Stimulated activated CD4-positive, alpha-beta T cell treated with anti-CD3 and anti-CD28 coated beads, Interleukin-4, amount 100 ng/mL, for 48 hours (primary cell): ENCODE measurements at regions not wholly inside any gene's neighbourhood (a gene's known extent, or its start where the extent isn't known, plus 50 kb on each side); places are given as distances from the start of the nearest gene placed in this dataset.
A peak's percentile ranks its signal among the peaks of the same experiment; 100 is the strongest.

Experiments used
- DNase-seq, 2 donors: peaks; one replicate each; pipeline ENCODE4 v3.0.0-alpha.2; 2020; ENCODE audit warnings: low read depth in 2 of 2

DNA sequence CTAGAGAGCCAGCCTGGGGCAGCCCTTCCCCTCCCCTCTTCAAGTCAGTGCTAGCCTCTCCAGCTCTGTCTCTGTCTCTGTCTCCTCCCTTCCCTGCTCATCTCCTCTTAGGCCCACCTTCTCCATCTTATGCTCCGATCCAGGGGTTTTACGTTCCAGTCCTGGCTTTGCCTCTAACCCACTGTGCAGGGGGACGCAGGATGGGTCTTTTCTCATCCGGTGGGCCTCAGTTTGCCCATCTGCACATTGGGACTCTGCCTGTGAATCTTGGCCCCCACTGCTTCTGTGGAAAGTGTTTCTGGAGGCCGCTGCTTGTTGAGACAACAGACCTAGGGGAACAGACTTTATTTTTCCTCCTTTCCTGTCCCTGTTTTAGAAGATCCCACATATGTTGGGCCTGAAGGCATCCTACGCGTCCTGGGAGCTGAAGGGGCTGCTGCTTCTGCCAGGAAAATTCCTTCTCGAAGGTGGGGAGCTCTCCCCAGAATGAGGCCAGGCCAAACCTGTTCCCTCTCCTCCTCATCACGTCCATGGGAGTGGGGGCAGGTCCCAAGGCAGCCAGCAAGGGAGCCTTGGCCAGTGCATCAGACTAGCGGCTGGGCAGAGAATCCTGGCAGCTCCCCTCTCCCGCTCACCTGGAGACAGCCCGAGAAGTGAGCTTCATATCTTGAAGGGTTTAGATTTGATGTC lies 99.5 kb upstream of the CSF3R start:
- DNase-seq, result no peak

DNA sequence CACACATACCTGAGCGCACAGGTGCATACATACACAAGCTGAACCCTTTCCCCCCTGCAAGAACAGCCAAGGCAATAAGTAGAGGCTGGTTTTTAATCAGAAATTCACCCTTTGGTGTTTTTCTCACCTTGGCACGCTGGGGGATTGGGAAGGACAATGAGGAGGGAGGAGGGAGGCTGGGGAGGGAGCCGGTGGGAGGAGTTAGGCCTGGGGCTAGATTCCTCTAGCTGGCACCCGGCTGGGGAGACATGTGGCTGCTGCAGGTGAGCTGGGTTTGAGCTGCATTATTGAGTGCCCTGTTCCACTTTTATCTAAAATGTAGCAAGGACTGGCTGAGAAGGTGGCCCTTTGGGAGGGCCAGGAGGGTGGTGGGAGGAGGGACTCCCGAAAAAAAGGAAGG lies 97.8 kb upstream of the CSF3R start:
- DNase-seq, result no peak

DNA sequence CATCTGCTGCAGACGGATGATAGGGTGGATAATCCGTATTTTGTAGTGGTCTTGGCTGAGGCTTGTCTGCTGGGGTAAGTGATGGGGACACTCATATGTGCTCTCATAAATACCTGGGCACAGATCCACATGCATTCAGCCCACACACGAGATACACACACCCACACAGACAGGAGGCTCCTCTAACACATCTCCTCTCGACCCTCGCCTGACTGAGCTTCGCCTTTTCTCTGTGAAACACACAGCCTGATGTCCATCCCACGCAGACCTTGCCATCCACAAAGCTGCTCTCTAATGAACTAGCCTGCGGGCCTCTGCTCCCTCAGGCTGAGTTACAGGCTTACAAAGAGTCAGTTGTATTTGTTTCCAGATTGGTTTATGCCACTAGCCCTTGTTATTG lies 96.3 kb upstream of the CSF3R start:
- no peak for DNase-seq

DNA sequence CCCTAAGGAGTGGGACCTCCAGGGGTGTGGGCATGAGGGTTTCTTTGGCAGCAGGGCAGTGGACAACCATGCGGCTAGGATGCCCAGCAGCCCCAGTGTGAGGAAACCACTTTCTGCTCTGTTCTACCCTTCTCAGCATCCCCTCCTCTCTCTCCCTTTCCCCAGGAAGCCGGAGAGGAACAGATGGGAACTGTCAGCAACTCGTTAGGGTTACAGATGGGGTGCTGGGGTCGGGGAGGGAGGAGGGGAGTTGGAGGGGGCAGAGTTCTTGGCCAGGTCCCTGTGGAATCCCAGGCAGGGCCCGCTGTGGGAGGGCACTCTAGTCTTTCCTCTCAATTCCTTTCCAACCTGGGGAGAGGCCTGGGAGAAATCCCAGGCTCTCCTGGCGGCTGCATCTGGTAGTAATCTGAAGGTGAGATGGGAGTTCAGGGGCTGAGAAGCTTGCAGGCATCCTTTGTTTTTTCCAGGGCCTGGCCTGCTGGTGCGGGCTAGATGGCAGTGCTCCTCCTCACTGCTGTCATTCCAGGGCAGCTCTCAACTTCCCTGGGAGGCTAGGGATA lies 93.9 kb upstream of the CSF3R start:
- DNase-seq, result no peak

DNA sequence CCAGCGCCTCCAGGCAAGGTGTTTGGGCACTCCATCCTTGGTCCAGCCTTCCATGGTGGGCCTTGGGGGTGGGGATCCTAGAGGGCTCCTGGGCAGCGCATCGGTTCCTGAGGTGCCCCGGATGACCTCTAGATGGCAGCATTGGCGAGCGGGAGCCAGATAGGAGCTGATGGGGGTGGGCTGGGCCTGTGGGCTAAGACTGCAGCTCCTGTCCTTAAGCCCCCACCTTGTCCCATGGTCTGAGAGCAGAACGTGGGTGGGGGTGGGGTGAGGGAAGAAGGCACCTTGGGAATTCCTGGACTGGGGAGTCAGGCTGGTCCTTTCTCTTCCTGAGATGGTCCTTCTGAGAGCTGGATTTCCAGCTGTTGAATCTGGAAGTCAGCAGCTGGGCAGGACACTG lies 93.4 kb upstream of the CSF3R start:
- DNase-seq, result peak; percentile 40 to 49

DNA sequence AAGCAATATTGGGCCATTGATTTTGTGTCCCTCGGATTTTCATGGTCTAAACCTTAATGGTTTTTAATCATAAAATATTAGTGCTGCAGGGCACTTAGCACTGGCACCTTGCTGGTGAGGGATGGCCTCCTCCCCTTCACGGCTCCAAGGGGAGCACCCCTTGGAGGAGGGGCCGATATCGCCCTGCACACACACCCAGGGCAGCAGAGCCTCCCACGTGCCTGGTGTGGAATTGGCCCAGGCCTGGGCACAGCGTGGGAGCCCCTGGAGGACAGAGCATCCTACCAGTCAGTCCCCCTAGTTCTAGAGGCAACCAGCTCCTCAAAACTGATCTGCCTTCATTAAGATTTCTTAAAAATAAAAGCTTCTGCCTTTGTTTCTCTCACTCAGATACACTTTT lies 90.7 kb upstream of the CSF3R start:
- no peak for DNase-seq

DNA sequence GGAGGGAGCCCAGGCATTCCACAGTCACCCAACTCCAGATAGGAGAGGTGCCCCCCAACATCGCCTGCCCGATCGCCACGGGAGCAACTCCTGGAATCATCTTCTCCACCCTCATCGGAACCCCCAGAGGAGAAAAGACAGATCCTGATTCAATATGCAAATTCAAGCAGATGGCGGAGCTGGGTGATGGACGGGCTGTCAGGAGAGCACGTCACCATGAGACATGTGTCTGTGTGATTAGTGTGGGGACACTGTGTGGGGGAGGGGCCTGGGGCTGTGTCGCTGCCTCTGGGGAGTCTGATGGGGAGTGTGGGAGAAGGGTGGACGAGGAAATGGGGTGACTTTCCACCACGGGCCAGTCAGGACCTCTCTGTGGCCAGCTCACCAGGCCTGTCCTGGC lies 90.2 kb upstream of the CSF3R start:
- DNase-seq, result no peak

DNA sequence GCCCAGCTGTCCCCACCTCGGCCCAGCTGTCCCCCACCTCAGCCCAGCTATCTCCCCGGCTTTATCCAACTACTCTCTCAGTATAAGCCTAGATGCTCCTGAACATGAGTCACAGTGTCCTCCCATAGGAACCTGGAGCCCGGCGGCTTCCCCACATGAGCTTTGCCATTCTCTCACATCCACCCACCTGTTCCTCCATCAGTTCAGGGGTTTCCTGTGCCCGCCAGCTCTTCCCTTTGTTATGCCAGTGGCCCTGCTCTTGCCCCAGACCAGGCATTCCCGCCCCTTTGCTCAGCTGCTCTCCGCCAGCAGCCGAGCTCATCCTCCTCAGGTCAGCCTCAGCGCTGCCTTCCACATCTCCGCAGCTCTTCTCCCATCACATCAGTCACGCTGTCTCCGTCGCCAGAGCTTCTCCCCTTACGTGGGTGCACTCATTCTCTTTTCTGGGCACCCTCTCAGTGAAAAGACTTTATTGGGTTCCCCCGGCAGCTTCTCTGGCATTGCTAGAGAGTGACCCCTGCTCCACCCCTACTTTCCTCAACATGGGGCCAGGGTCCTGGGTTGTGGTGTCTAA lies 89.5 kb upstream of the CSF3R start:
- no peak for DNase-seq

DNA sequence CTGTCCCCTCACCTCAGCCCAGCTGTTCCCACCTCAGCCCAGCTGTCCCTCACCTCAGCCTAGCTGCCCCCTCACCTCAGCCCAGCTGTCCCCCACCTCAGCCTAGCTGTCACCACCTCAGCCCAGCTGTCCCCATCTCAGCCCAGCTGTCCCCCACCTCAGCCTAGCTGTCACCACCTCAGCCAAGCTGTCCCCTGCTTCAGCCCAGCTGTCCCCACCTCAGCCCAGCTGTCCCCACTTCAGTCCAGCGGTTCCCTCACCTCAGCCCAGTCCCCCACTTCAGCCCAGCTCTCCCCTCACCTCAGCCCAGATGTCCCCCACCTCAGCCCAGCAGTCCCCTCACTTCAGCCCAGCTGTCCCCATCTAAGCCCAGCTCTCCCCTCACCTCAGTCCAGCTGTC lies 88.4 kb upstream of the CSF3R start:
- no peak for DNase-seq

DNA sequence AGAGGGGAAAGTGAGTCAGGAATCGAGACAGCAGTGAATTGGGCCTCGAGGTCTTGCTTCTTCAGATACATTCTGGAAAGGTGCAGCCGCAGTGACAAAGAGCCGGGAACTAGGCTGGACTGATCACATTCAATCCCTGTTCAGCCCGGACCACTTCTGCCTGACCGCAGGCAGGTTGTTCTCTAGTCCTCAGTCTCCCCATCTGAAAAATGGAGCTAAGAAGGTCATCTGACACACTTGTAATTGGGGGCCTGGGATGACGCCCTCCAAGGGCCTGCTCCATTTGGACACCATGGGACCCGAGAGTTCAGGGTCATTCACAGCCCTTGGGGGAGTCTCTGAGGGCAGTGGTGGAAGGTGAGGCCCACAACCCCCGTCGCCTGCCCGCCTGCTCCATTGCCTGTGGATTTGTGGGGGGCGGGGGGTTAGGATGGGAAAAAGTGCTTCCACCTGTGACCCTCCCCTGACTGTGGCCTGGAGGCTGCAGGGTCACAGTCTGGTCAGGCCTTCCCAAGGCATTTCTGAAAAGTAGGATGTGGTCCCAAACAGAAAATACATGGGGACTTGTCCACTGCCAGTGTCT lies 87.9 kb upstream of the CSF3R start:
- no peak for DNase-seq

DNA sequence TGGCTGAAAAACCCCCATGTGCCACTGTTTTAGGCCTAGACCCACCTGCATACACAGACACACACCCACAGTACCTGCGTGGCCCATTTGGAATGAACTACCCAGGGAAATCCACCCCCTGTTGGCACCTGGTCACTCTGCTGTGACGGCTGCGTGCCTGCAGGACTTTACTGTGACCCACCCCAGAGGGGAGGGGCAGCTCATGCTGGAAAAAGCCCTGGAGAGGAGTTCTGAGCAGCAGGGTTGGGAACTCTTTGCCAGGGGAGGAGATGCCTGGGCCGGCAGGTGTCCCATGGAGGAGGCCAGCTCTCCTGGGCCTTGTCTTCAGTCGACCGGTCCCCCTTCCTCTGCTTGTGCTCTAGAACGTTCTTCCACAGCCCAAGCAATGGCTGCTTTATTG lies 87.3 kb upstream of the CSF3R start:
- no peak for DNase-seq

DNA sequence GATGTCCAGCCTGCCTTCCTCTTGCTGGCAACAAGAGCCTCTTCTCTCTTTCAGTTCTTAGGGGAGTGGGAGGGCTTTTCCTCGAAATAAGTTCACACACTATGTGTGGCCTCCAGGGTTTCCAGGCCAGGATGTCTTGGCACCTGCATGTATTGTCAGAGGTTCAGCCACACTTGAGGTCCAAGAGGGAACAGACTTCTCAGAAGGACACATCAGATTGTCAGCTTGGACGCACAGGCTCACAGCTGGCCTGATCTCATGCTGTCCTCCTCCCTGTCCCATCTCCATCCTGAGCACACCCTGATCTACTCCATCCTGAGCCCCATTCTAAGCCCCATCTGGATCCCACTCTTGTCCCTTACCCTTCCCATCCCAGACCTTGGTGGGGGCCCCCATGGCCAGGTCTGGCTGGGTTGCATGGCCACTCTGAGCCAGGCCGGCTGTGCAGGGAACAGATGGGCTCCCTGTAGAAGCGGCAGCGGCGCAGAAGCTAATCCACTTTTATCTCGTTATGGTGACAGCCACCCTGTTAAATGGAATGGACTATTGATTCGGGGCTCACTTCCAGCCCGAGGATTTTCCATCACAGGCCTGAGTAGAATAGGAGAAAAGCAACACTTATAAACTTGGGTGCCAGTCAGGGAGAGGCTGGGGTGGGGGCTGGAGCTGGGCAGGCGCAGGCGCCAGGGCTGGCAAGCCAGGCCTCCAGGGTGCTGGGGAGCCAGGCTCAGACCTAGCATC lies 85.1 kb upstream of the CSF3R start:
- no peak for DNase-seq

DNA sequence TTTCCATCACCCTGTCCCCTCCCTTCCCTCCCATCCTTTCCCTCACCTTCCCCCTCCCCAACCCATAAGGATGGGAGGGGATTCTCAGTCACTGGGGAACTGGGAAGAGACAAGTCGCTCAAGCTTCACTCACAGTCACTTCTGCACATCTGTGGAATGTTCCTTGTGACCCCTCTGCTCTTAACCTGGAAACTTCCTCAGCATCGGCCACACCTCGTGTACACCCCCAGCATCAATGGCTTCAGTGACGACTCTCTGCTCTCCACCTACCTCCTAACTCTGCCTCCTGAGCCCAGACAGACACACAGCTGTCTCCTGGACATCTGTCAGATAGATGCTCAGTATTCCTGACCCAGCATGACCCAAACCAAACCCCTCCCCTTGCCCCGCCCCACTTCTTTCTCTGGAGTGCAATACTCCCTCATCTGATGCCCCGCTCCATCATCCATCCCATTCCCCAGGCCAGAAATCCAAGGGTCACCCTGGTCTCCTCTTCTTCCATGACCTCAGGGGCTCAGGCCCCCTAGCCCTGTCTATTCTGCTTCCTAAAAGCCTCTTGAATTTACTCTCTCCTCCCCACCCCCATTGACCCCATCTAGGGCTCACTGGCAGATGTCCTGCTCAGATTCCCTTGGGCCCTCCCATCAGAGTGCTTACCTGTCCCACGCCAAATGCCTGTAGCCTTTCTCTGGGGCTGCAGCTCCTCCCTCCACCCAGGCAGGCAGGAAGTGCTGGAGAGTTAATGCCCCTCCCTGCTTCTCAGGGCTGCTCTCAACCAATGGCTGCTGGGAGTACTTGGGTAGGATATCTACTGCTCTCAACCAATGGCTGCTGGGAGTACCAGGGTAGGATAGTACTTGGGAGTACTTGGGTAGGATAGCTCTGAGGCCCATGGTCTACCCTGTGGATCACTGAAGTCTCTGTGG lies 83.1 kb upstream of the CSF3R start:
- no peak for DNase-seq

DNA sequence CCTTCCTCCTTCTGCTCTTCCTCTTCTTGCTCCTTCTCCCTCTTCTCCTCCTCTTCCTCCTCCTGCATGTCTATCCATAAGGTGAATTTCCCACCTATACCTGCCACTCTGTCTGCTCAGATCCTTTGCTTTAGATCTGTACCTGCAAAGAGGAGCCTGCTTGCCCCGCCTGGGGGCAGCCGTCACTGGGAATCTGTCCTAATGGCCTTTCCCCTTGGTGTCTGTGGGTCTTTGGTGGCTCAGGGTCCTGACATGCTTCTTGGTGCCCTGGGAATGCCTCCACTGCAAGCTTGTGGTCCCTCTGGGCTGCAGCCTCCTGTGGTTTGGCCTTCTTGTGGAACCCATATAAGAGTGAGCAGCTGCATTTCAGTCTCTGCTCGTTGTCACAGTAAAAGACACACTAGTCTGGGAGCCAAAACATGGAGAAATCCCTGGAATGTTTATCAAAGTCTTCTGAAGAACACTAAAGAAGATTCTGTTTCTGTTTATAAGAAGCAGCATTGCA lies 79.5 kb upstream of the CSF3R start:
- DNase-seq, result no peak

DNA sequence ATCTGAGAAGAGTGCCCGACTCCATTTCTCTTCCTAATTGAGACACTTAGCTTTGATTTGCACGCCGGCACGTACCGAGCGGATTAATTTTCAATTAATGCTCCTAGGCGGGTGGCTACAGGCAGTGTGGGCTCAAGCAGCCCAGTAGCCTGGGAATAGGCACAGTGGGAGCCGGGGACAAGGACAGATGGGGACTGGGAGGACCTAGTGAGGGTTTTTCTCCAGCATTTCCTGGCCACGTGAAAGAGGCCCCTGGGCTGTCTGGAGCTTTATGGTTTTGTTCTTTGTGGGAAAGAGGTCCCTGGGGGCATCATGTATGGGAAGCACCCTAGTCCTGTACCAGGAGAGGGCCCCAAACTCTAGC lies 78.6 kb upstream of the CSF3R start:
- DNase-seq, result no peak

DNA sequence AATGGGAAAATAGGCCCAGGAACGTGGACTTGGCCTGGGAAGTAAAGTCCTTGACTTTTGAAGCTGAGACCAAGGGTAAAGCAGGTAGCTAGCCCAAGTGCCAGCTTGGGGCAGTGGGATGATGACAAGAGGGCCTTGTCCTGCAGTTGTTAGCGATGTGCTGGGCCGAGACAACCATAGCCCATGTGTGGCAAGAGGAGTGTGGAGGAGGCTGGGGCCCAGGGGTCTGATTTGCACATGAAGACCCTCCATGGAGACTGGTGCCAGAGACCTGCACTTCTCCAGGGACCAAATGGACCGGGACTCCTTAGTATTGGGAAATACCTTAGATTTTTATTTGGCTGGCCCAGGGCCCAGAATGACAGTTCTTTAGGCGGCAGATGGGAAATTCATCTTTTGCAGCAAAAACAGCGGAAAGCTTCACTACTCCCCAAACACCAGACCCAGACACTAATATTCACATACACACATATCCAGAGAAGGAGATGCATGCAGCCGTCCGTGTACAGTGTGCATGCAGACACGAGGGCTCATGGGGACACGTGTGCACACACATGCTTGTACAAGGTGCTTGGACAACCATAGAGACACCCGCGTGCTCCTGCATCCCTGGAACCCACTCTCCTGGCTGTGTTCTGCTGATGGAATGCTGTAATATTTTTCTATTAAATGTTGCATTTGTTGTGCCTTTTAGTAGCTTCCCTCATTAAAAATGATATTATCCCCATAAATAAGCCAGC lies 78.1 kb upstream of the CSF3R start:
- DNase-seq, result no peak

DNA sequence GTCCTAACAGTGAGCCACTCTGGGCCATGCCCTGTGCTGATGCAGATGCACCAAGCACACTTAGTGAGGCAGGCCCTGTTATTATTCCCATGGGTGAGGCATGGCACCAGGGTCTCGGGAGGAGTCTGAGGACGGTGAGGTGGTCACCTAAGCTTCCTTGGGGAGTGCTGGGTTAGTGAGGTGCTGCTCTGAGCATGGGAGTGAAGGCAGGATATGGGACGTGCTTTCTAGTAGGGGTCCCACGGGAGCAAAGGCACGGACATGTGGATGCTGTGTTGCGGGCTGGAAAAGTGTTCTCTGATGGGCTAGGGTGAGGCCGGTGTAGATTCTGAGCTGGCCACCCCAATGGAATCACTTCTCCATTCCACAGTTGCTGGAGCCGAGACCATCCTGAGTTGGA lies 77.5 kb upstream of the CSF3R start:
- no peak for DNase-seq

DNA sequence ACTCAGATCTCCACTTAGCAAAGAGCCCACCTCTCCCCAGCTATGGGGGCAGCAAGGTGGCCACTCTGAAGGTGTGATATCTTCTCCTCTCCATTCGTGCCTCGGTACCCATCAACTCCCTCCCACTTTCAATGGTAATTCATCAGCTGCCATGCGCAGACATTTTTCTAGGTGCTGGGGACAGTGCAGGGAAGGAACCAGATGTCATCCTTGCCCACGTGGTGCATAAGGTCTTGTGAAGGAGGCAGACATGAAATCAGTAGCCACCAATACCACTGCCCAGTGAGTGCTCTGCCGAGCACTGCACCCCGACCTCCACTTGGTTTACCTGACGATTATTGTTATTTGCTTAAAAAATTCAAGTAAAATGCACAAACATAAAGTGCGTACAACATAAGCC lies 76.3 kb upstream of the CSF3R start:
- no peak for DNase-seq

DNA sequence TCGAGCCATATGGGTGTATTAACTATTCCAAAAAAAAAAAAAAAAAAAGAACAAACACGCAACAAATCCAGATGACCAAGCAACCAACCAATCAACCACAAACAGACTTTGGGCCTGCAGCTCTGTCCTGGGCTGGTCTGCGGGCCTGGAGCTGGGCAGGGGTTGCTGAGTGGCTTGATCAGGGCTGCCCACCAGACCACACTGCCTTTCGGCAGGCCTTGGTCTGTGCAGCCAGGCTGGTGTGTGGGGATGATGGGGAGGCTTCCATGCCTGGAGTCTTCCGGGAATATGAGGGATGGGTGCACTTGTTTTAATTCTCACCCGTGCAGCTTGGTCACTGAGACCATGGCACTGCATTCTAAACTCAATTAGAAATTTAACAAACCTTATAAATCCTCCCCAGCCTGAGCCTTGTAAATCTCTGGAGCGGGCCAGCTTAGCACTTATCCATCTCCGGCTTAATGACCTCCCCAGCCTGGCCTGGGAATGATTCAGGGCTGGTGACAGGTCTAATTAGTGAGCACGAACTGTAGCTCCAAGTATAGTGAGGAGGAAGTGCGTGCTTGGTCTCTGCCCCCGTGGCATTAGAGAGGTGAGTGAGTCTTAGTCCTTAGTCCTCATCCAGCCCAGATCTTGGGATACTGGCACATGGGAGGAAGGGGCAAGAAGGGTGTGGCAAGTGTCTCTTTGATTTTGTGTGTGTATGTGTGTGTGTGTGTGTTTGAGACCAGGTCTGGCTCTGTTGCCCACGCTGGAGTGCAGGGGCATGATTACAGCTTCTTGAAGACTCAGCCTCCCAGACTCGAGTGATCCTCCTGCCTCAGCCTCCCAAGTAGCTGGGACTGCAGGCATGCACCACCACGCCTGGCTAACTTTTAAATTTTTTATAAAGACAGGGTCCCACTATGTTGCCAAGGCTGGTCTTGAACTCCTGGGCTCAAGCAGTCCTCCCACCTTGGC lies 74.6 kb upstream of the CSF3R start:
- no peak for DNase-seq

DNA sequence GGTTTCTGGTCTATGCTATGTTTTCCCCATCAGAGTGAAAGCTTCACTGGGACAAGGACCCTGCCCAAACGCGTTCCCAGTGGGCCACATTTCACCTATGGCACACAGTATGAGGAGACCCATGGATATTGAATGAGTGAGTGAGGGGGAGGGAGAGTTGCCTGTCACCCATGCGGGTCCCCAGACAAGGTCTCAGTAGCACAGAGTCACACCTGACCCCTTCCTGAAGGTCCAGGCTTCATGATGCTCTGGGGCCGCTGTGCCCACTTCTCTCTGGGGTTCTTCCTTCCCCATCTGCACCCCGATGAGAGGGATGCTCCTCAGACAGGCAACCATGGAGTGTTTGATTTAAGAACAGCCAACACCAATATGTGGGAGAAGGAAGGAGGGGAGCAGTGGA lies 72.3 kb upstream of the CSF3R start:
- no peak for DNase-seq
